Ectodermal cell (in vitro differentiated cells): ENCODE measurements at regions not wholly inside any gene's neighbourhood (a gene's known extent, or its start where the extent isn't known, plus 50 kb on each side); places are given as distances from the start of the nearest gene placed in this dataset.

Experiments
- H3K27ac ChIP-seq: 2 replicates; pipeline ENCODE4 v1.7.0; 2013; ENCODE audit warnings: mild to moderate bottlenecking, low read depth, low read length; ENCODE audit not compliant: insufficient read depth, poor library complexity, severe bottlenecking
- H3K27me3 ChIP-seq: 2 replicates; pipeline ENCODE4 v1.7.0; 2013; ENCODE audit warnings: mild to moderate bottlenecking, low read length; ENCODE audit not compliant: insufficient read depth, control insufficient read depth, poor library complexity, severe bottlenecking
- H3K36me3 ChIP-seq: one replicate; pipeline ENCODE4 v1.7.0; 2013; ENCODE audit warnings: low read length; ENCODE audit not compliant: control insufficient read depth, insufficient read depth
- H3K4me1 ChIP-seq: one replicate; pipeline ENCODE4 v1.7.0; 2013; ENCODE audit warnings: low read length; ENCODE audit not compliant: control insufficient read depth, insufficient read depth
- H3K4me3 ChIP-seq: 2 replicates; pipeline ENCODE4 v1.7.0; 2013; ENCODE audit warnings: low read depth, low read length, control low read depth; ENCODE audit not compliant: insufficient read depth
- H3K9me3 ChIP-seq: 2 replicates; pipeline ENCODE4 v1.7.0; 2013; ENCODE audit warnings: mild to moderate bottlenecking, low read length, moderate library complexity; ENCODE audit not compliant: control insufficient read depth
- WGBS, 2 experiments: methylation state at CpG; one replicate each; pipeline ENCODE4 v1.1.7; 2013; ENCODE audit warnings: missing lambda C conversion rate in 2 of 2; 5-methylcytosine and 5-hydroxymethylcytosine counted together

DNA sequence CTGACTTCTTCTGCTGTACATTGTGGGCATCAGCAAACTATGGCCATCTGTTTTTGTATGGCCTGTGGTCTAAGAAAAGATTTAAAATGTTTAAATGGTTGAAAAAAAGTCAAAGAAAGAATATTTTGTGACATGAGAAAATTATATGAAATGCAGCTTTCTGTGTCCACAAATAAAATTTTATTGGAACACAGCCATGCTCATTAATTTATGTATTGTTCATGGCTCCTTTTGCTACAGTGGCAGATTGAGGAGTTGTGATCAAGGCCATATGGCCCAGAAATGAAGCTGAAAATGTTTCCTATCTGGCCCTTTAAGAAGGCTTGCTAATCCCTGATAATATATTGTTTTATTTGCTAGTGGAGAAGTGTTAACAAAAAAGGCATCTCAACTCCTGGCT, 162.0 kb downstream of the SLC4A3 start:
- Histone ChIP-seq H3K36me3 (no peaks in the 10 kb centered on the region), H3K9me3 (no peaks in the 10 kb centered on the region), H3K4me3 (no peak overlapping the region), H3K27me3 (no peaks in the 10 kb centered on the region), H3K4me1 (no peaks in the 10 kb centered on the region), H3K27ac (no peak overlapping the region)

GRCh38 chr2:219792446-219792845, 165.0 kb downstream of the SLC4A3 start:
- Histone ChIP-seq H3K27ac (no peak overlapping the region), H3K9me3 (no peaks in the 10 kb centered on the region), H3K27me3 (no peaks in the 10 kb centered on the region), H3K36me3 (no peaks in the 10 kb centered on the region), H3K4me3 (no peak overlapping the region), H3K4me1 (no peaks in the 10 kb centered on the region)
- 92 to 97% methylated on average over 3 of the region's 4 CpGs for whole genome bisulfite sequencing, 2 experiments

DNA sequence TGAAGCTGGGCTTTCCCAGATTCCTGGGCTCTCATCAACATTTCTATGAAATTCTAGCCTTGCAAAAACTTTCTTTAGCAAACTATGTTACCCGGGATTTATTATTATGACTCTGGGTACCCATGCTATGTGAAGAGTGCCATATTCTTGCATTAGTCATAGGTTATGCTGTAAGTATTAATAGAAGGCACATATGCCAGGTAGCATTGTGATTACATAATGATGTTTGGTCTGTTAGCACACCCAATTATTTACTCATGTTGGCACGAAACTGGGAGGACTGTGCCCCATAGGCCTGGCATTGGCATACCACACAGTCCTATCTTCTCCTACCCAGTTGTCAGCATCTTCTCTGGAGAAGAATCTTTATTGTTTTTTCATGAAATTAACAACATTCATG, 171.0 kb downstream of the SLC4A3 start:
- Histone ChIP-seq H3K27me3 (no peaks in the 10 kb centered on the region), H3K9me3 (no peaks in the 10 kb centered on the region), H3K4me3 (no peak overlapping the region), H3K4me1 (no peaks in the 10 kb centered on the region), H3K27ac (no peak overlapping the region), H3K36me3 (no peaks in the 10 kb centered on the region)
- WGBS, 2 experiments: 92 to 96% methylated on average over 2 of the region's 2 CpGs

DNA sequence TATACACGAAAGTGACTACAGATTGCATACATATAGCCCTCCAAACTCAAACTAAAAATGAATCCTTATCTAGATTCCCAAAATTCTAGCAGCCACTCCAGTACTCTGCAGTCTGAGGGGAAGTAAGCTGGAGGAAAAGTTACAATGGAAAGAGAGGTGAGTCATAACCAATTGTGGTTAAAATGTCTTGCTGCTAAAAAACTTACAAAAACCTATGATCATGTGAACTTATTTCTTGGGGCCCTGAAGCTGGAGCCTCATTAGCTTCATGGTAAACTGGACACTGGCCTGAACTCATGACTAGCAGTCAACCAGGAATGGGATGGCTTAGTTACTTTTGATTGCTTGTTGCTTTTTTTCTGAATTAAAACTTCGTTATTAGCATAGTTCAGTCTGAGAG, 175.9 kb downstream of the SLC4A3 start:
- Histone ChIP-seq H3K27ac (no peak overlapping the region), H3K9me3 (no peaks in the 10 kb centered on the region), H3K36me3 (no peaks in the 10 kb centered on the region), H3K4me1 (no peaks in the 10 kb centered on the region), H3K27me3 (no peaks in the 10 kb centered on the region), H3K4me3 (no peak overlapping the region)
- WGBS, 2 experiments: 86 to 90% methylated on average over 2 of the region's 2 CpGs

- Histone ChIP-seq H3K4me3 (no peak overlapping the region), H3K27ac (no peak overlapping the region), H3K27me3 (no peaks in the 10 kb centered on the region), H3K36me3 (no peaks in the 10 kb centered on the region), H3K4me1 (no peaks in the 10 kb centered on the region), H3K9me3 (no peaks in the 10 kb centered on the region)
Measured at GRCh38 chr2:219810895-219811294, 183.5 kb downstream of the SLC4A3 start.

- Histone ChIP-seq H3K4me3 (no peak overlapping the region), H3K27ac (no peak overlapping the region), H3K9me3 (no peaks in the 10 kb centered on the region), H3K27me3 (no peaks in the 10 kb centered on the region), H3K4me1 (no peaks in the 10 kb centered on the region), H3K36me3 (no peaks in the 10 kb centered on the region)
- 44 to 46% methylated on average over 2 of the region's 2 CpGs for WGBS, 2 experiments
Measured at GRCh38 chr2:219812672-219813071, 185.2 kb downstream of the SLC4A3 start.

DNA sequence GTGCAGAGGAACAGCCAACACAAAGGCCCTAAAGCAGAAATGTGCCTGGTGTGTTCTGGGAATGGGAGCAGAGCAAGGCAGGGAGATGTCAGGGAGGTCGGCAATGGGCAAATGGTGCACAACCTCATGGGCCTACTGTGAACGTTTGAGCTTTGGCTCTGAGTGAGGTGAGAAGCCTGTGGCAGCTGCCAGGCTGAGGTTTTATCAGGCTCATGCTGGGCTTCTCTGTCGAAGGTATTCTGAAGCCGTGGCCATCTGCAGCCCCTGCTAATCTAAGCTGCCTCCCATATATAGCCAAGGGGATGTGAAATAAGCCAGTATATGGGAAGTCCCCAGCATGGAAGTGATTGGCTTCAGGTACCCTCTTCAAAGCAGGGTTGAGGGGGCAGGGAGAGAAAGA, 193.3 kb downstream of the SLC4A3 start:
- Histone ChIP-seq H3K27me3 (no peaks in the 10 kb centered on the region), H3K4me3 (no peak overlapping the region), H3K36me3 (no peaks in the 10 kb centered on the region), H3K9me3 (no peaks in the 10 kb centered on the region), H3K27ac (no peak overlapping the region), H3K4me1 (peaks cover 7% of the 10 kb centered on the region)
- 67 to 75% methylated on average over 4 of the region's 4 CpGs for WGBS, 2 experiments

DNA sequence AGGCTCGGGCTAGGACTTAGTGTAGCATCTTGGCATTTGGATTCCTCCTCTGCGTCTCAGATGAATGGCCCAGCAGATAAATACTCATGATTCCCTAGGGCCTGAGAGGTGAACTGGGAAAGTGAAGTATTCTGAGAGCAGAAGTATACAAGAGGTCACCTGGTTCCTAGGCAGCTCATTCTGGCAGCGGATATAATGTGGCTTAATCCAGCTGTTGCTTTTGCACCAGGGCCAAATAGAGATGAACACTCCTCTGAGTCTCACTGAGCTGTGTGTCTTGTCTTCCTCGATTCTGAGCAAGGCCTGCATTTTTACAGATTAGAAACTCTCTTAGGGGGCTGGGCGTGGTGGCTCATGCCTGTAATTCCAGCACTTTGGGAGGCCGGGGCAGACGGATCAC, 196.1 kb downstream of the SLC4A3 start:
- H3K4me1 ChIP-seq: peaks cover 7% of the 10 kb centered on the region
- H3K27ac ChIP-seq: no peak overlapping the region
- H3K9me3 ChIP-seq: no peaks in the 10 kb centered on the region
- WGBS, 2 experiments: 93 to 94% methylated on average over 7 of the region's 7 CpGs
- no peaks in the 10 kb centered on the region for H3K36me3 ChIP-seq
- no peaks in the 10 kb centered on the region for H3K27me3 ChIP-seq
- no peak overlapping the region for H3K4me3 ChIP-seq

GRCh38 chr2:219824996-219825395, 197.6 kb downstream of the SLC4A3 start:
- H3K4me3 ChIP-seq: no peak overlapping the region
- H3K4me1 ChIP-seq: peaks cover 7% of the 10 kb centered on the region
- H3K27ac ChIP-seq: no peak overlapping the region
- no peaks in the 10 kb centered on the region for H3K36me3 ChIP-seq
- H3K27me3 ChIP-seq: no peaks in the 10 kb centered on the region
- H3K9me3 ChIP-seq: no peaks in the 10 kb centered on the region
- 83 to 94% methylated on average over 3 of the region's 3 CpGs for WGBS, 2 experiments

- Histone ChIP-seq H3K4me1 (peaks cover 7% of the 10 kb centered on the region), H3K4me3 (no peak overlapping the region), H3K36me3 (no peaks in the 10 kb centered on the region), H3K9me3 (no peaks in the 10 kb centered on the region), H3K27me3 (no peaks in the 10 kb centered on the region), H3K27ac (no peak overlapping the region)
- 88 to 90% methylated on average over 5 of the region's 5 CpGs for WGBS, 2 experiments
Measured at GRCh38 chr2:219828127-219828526, 200.7 kb downstream of the SLC4A3 start.

DNA sequence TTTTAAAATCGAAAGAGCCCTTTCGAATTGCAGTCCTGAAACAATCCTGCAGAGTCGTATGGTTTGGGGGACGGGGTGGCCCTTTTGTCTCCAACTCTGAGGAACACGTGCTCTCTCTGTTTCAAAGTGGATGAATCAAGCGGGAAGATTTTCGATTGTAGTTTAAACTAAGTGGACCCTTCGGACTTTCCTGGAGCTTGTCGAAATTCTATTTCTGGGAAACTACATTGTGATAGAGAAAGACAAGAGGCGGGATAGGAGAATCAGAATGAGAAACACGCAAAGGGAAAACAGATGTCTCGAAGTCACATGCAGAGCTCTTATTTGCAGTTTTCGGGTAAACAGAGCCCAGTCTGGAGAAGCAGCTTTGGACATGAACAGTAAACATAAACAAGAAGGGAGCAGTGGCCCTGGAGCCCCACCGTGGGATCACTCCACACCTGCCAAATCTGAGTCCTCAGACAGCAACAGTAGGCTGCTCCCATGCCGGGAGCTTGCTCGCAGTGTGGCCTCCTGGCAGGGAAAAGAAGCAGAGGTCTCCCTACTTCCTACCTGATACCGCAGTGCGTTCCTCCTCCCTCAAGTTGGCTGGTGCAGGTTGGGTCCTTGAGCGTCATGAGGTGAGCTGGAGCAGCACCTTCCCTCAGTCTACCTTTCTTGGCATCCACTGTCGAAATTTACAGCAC, 202.4 kb downstream of the SLC4A3 start:
- Histone ChIP-seq H3K4me3 (no peak overlapping the region), H3K27ac (no peak overlapping the region), H3K4me1 (peaks cover 5% of the 10 kb centered on the region), H3K36me3 (no peaks in the 10 kb centered on the region), H3K27me3 (no peaks in the 10 kb centered on the region), H3K9me3 (no peaks in the 10 kb centered on the region)
- WGBS, 2 experiments: 88 to 90% methylated on average over 20 of the region's 20 CpGs
